WI38 (cell line): ENCODE measurements at regions not wholly inside any gene's neighbourhood (a gene's known extent, or its start where the extent isn't known, plus 50 kb on each side); places are given as distances from the start of the nearest gene placed in this dataset.

ENCODE experiments used
- H3K4me3 ChIP-seq: 2 replicates; pipeline ENCODE4 v1.5.1; 2011; ENCODE audit warnings: low read depth, mild to moderate bottlenecking, control low read depth, low read length
- CTCF ChIP-seq: IDR thresholded peaks from 2 replicates; pipeline ENCODE4 v1.5.1; 2012; ENCODE audit warnings: low read depth, mild to moderate bottlenecking, control low read depth, low read length

GRCh38 chr18:64518191-64518590, 369.3 kb upstream of the LINC00305 start:
- no peak for TF ChIP-seq CTCF
- H3K4me3 ChIP-seq, result no peak overlapping the region

- TF ChIP-seq CTCF, result no peak
- no peak overlapping the region for H3K4me3 ChIP-seq
Measured at GRCh38 chr18:64513401-64513800, 364.5 kb upstream of the LINC00305 start.

DNA sequence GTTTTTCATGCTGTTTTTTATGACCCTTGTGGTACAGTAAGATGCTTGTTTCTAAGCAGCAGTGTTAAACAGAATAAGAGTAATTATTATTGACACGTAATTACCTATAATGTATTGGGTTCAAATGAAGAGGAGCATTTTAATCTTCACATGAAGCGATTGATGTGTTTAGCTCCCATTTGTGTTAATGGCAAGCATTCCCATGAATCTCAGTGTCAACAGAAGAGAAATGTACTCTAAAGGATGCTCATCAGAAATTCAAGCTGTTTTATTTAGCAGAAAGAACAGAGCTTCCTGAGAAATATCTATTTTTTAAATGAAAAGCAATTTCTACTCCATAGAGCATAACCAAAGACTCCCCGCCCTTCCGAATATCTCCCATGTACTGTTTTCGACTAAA, 341.3 kb upstream of the LINC00305 start:
- no peak overlapping the region for H3K4me3 ChIP-seq
- TF ChIP-seq CTCF, result no peak

DNA sequence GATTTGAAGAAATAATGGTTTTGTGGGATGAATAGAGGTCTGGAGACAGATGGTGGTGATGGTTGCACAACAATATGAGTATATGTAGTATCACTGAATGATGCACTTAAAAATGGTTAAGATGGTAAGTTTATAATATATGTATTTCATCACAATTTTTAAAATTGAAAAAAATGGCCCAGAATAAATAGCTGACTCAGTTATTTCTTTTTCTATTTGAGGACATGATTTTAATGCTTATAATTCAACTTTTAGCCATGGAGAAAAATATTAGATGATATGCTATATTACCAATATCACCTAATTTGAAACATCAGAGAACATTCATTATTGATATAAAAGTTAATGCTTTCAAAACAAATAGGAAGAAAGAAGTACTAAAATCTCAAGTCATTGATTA, 339.8 kb upstream of the LINC00305 start:
- H3K4me3 ChIP-seq, result no peak overlapping the region

DNA sequence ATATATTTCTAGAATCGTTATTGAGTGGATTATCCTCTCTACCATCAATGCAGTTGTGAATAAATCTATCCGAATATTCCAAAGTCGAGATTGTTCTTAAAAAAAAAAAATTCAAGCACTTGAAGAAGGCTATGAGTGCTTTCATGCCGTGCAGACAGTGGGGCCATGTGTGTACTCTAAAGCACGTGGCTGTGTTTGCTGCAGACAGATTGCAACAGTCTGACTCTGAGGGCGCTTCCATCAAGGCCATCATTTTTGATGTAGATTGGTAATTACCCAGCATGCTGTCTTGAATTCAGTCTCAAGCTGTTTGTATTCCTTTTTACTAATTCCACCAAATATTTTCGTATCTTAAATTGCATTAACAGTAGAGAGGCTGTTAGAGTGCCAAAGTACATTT, 325.9 kb upstream of the LINC00305 start:
- no peak overlapping the region for H3K4me3 ChIP-seq
- no peak for TF ChIP-seq CTCF

More for the DNA sequence above, 339.8 kb upstream of the LINC00305 start:
- TF ChIP-seq CTCF, result no peak

DNA sequence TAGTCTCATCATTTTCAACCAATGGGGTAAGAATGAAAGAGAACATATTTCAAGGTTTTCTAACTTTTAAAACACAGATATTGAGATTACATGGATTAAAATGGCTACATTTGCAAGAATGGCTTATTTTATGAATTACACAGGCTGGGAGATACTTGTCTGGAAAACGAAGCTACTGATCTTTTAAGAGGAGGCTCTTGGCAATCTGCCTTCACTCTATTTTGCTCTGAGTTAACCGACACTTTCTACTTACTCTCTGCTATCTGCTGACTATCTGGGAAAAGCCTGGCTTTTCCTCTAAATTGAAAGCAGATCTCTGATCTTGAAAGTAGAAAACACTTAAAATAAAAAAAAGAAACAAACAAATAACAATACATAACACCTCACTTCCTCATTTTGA, 325.4 kb upstream of the LINC00305 start:
- no peak overlapping the region for H3K4me3 ChIP-seq
- TF ChIP-seq CTCF, result no peak

DNA sequence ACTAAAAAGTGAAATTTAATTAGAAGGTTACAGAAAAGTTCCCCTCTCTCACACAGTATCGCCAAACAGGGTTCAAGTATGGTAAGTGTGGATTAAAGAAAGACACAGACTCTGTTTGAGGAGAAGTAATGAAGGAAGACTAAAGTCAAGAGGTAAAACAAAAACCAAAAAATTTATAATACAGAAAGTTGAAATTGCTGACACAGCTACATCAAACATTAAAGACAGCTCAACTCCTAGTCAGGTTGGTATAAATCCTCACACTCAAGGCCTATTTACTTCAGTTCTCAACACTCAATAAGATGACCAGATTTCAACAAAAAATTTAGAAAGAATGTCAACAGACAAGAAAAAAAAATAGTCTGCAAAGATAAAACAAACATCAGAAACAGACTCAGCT, 300.5 kb upstream of the LINC00305 start:
- no peak overlapping the region for H3K4me3 ChIP-seq
- no peak for TF ChIP-seq CTCF
